A673 (cell line): ENCODE measurements at regions not wholly inside any gene's neighbourhood (a gene's known extent, or its start where the extent isn't known, plus 50 kb on each side); places are given as distances from the start of the nearest gene placed in this dataset.

Experiments
- BruUV-seq: library from RNA; stranded (reverse); fragments of 400-500 nt; replicated peaks from 2 replicates; lab custom pipeline; 2021; lab: Mats Ljungman, UMichigan
- CTCF ChIA-PET: fragments of 300-600 bp; sonication (Branson Sonifier 250); formaldehyde crosslinking; loops from one replicate; lab custom pipeline; 2022; ENCODE audit warnings: antibody characterized with exemption; lab: Charles Lee
- POLR2A ChIA-PET: fragments of 300-600 bp; sonication (Branson Sonifier 250); formaldehyde crosslinking; loops from one replicate; lab custom pipeline; 2022; ENCODE audit warnings: antibody characterized with exemption; ENCODE audit not compliant: low non-redundant PET; lab: Charles Lee
- DNase-seq: peaks from one replicate; pipeline ENCODE4 v3.0.0-alpha.2; 2015; ENCODE audit warnings: low spot score
- H3K27ac ChIP-seq: fragments of 200-600 bp; sonication (generic); 2 replicates; pipeline ENCODE4 v1.5.1; 2016; ENCODE audit warnings: mixed run types, low read depth, mild to moderate bottlenecking, mixed read lengths, antibody characterized with exemption, low read length; ENCODE audit not compliant: poor library complexity, severe bottlenecking
- H3K27me3 ChIP-seq: fragments of 200-600 bp; sonication (generic); replicated peaks from 2 replicates; pipeline ENCODE4 v1.6.1; 2017; ENCODE audit warnings: mixed run types, low read depth, mild to moderate bottlenecking, mixed read lengths, antibody characterized with exemption, low read length; ENCODE audit not compliant: insufficient read depth, poor library complexity
- H3K36me3 ChIP-seq: fragments of 200-600 bp; sonication (generic); 2 replicates; pipeline ENCODE4 v1.6.1; 2016; ENCODE audit warnings: mixed run types, mild to moderate bottlenecking, mixed read lengths, antibody characterized with exemption, low read length; ENCODE audit not compliant: insufficient read depth, poor library complexity, severe bottlenecking
- H3K4me1 ChIP-seq: fragments of 200-600 bp; sonication (generic); 2 replicates; pipeline ENCODE4 v1.6.1; 2017; ENCODE audit warnings: mixed run types, mild to moderate bottlenecking, mixed read lengths, antibody characterized with exemption, low read length; ENCODE audit not compliant: insufficient read depth, poor library complexity, severe bottlenecking
- H3K4me3 ChIP-seq: fragments of 200-600 bp; sonication (generic); 2 replicates; pipeline ENCODE4 v1.5.1; 2016; ENCODE audit warnings: low read depth, mixed run types, mild to moderate bottlenecking, mixed read lengths, low read length; ENCODE audit not compliant: poor library complexity, severe bottlenecking
- H3K9me3 ChIP-seq: fragments of 200-600 bp; sonication (generic); 2 replicates; pipeline ENCODE4 v1.6.1; 2016; ENCODE audit warnings: mixed run types, low read depth, mild to moderate bottlenecking, mixed read lengths, antibody characterized with exemption, low read length; ENCODE audit not compliant: poor library complexity, severe bottlenecking
- EZH2 ChIP-seq: fragments of 200-600 bp; sonication (generic); IDR thresholded peaks from 2 replicates; pipeline ENCODE4 v1.6.1; 2017; ENCODE audit warnings: borderline replicate concordance, low read depth, mild to moderate bottlenecking, mixed read lengths, antibody characterized with exemption, low read length; ENCODE audit not compliant: poor library complexity, severe bottlenecking
- intact Hi-C: fragments of 100-400 bp; cut with micrococcal nuclease; formaldehyde crosslinking; loops from one replicate; pipeline ENCODE4 v1.10.0; 2022; ENCODE audit not compliant: unreplicated experiment
- TF ChIP-seq, protein P1 (sequence below): fragments of 300-800, 200-600 bp; sonication (generic); conservative IDR thresholded peaks from 2 replicates; pipeline ENCODE4 v1.5.1; 2017; ENCODE audit warnings: low read depth, mild to moderate bottlenecking, antibody characterized with exemption, low read length, moderate library complexity, mixed read lengths

DNA sequence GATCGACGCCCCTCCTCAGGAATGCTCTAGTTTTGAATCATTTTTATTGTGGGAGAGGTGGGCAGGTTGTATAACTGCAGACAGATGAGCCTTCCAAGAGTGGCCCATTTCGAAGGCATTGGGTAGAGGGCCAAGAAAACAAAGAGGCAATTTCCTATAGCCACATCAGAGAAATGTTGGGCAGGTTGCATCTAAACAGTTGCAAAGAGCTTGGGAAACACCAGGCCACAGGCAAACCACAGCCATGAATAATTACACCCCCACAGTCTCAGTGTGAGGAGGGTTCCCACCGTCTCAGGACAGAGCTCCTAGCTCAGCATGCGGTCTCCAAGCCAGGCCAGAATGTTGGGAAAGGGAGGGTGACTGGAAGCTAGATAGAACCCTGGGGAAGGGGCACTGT is 257.3 kb downstream of the ABHD5 start:
- no peak overlapping the region for H3K27ac ChIP-seq
- no peaks in the 10 kb centered on the region for H3K9me3 ChIP-seq
- no TSS peak for BruUV-seq
- no peaks in the 10 kb centered on the region for H3K4me1 ChIP-seq
- TF ChIP-seq, protein P1, sequence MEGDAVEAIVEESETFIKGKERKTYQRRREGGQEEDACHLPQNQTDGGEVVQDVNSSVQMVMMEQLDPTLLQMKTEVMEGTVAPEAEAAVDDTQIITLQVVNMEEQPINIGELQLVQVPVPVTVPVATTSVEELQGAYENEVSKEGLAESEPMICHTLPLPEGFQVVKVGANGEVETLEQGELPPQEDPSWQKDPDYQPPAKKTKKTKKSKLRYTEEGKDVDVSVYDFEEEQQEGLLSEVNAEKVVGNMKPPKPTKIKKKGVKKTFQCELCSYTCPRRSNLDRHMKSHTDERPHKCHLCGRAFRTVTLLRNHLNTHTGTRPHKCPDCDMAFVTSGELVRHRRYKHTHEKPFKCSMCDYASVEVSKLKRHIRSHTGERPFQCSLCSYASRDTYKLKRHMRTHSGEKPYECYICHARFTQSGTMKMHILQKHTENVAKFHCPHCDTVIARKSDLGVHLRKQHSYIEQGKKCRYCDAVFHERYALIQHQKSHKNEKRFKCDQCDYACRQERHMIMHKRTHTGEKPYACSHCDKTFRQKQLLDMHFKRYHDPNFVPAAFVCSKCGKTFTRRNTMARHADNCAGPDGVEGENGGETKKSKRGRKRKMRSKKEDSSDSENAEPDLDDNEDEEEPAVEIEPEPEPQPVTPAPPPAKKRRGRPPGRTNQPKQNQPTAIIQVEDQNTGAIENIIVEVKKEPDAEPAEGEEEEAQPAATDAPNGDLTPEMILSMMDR, result no peak
- no peak for TF ChIP-seq EZH2
- intact Hi-C loops, result no loop called here
- H3K4me3 ChIP-seq, result no peak overlapping the region
- ChIA-PET POLR2A (no interaction called here), CTCF (no interaction called here)
- H3K36me3 ChIP-seq, result no peaks in the 10 kb centered on the region
- no peaks in the 10 kb centered on the region for H3K27me3 ChIP-seq
- DNase-seq, result no peak

DNA sequence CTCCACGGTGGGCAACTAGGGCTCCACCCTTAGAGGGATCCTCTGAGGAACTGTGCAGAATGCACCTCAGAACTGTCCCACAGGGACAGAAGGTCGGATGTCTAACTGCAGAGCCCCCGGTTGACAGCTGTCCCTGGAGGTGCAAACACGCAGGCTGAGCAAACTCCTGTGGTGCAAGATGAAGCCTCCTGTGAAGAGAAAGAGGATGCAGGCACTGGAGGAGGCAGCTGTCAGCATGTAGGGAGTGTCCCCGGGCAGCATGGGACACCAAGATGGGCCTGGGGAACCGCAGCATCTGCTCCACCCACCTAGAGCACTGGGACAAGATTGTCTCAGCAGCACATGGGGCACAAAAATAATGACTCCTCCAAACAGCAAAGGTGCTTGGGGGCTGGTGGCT is 258.9 kb downstream of the ABHD5 start:
- intact Hi-C loops, result no loop called here
- Histone ChIP-seq H3K27ac (no peak overlapping the region), H3K4me1 (no peaks in the 10 kb centered on the region), H3K27me3 (no peaks in the 10 kb centered on the region), H3K36me3 (no peaks in the 10 kb centered on the region), H3K9me3 (no peaks in the 10 kb centered on the region), H3K4me3 (no peak overlapping the region)
- TF ChIP-seq, protein P1, result no peak
- TF ChIP-seq EZH2, result no peak
- POLR2A ChIA-PET, result no interaction called here
- no TSS peak for BruUV-seq
- CTCF ChIA-PET, result no interaction called here
- no peak for DNase-seq

DNA sequence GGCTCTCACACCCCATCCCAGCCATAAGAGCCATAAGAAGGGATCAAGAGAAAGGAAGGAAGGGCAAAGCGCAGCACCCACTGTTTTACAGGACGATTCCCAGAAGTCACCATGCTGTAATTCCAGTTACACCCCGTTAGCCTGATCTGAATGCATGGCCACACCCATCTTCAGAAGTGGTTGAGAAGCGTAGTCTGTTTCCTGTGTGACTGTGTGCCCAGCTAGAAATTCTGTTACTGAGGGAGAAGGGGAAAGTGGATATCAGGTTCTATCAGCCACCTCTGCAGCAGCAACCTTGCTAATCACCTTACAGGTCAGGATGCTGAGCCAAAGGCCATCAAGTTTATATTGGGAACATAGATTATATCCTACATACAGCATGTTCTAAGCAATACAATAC is 260.0 kb downstream of the ABHD5 start:
- H3K4me3 ChIP-seq, result no peak overlapping the region
- POLR2A ChIA-PET, result no interaction called here
- intact Hi-C loops, result no loop called here
- H3K4me1 ChIP-seq, result no peaks in the 10 kb centered on the region
- no TSS peak for BruUV-seq
- no peak for DNase-seq
- H3K27me3 ChIP-seq, result no peaks in the 10 kb centered on the region
- H3K9me3 ChIP-seq, result no peaks in the 10 kb centered on the region
- H3K27ac ChIP-seq, result no peak overlapping the region
- H3K36me3 ChIP-seq, result no peaks in the 10 kb centered on the region
- CTCF ChIA-PET, result no interaction called here
- TF ChIP-seq, protein P1, result no peak
- no peak for TF ChIP-seq EZH2
